ENCODE measurements at regions not wholly inside any gene's neighbourhood (a gene's known extent, or its start where the extent isn't known, plus 50 kb on each side); places are given as distances from the start of the nearest gene placed in this dataset.

- no peak for TF ChIP-seq CTCF (optimal IDR thresholded peaks at IDR 0.05 in 1 of 3, IDR thresholded peaks at IDR 0.05 in 1 of 3, conservative IDR thresholded peaks at IDR 0.05 in 1 of 3; ENCODE audit: extremely low read depth in 1 of 3, insufficient read depth in 2 of 3, low read length in 3 of 3)
- no peak for TF ChIP-seq EZH2 (IDR thresholded peaks at IDR 0.05; ENCODE audit: low read length)
These were observed 403.2 kb upstream of the CADM2 start for GRCh38 chr3:84555629-84556028.
